HEK293 (cell line): ENCODE measurements at regions not wholly inside any gene's neighbourhood (a gene's known extent, or its start where the extent isn't known, plus 50 kb on each side); places are given as distances from the start of the nearest gene placed in this dataset.

Experiments
- CTCF ChIA-PET: fragments of 350-600 bp; formaldehyde crosslinking; extraction: SDS; loops from one replicate; lab custom pipeline; 2021; ENCODE audit warnings: antibody characterized with exemption; lab: Yijun Ruan, JAX
- POLR2A ChIA-PET: fragments of 300-600 bp; formaldehyde crosslinking; extraction: SDS; loops from one replicate; lab custom pipeline; 2020; ENCODE audit warnings: antibody characterized with exemption, inconsistent platforms; lab: Yijun Ruan, JAX
- H3K27ac ChIP-seq: fragments of 200-500 bp; sonication (Bioruptor generic); 2 replicates; pipeline ENCODE4 v1.5.1; 2014; ENCODE audit warnings: low read depth, low read length, control low read depth, inconsistent platforms; ENCODE audit errors: extremely low read depth
- H3K36me3 ChIP-seq, 2 experiments: fragments of 200-500 bp in 1 of 2; sonication (Bioruptor generic) in 1 of 2; 1 replicate in 1 of 2; 2 replicates in 1 of 2; pipeline ENCODE4 v1.5.1; 2014 to 2017; ENCODE audit warnings: inconsistent platforms in 2 of 2, low read length in 2 of 2; ENCODE audit not compliant: control insufficient read depth in 2 of 2, insufficient read depth in 1 of 2
- H3K4me1 ChIP-seq: fragments of 200-500 bp; sonication (Bioruptor generic); 2 replicates; pipeline ENCODE4 v1.5.1; 2014; ENCODE audit warnings: mild to moderate bottlenecking, low read length, inconsistent platforms; ENCODE audit not compliant: control insufficient read depth, insufficient read depth
- H3K4me3 ChIP-seq: 2 replicates; pipeline ENCODE4 v1.5.1; 2011; ENCODE audit warnings: low read depth, mild to moderate bottlenecking, control low read depth, low read length, moderate library complexity
- H3K9me3 ChIP-seq: fragments of 200-500 bp; sonication (Bioruptor generic); 2 replicates; pipeline ENCODE4 v1.5.1; 2014; ENCODE audit warnings: low read depth, low read length, inconsistent platforms; ENCODE audit not compliant: control insufficient read depth, insufficient read depth
- GLIS2 ChIP-seq: fragments of 450-650 bp; formaldehyde crosslinking; IDR thresholded peaks from 2 replicates; pipeline ENCODE4 v1.5.1; 2016; ENCODE audit warnings: missing biosample characterization, missing genetic modification characterization
- TCF7L2 ChIP-seq: IDR thresholded peaks from 2 replicates; pipeline ENCODE4 v1.6.1; 2011; ENCODE audit warnings: low read depth, mild to moderate bottlenecking, inconsistent platforms, low read length, moderate library complexity, borderline replicate concordance
- ZEB2 ChIP-seq: fragments of 450-650 bp; formaldehyde crosslinking; IDR thresholded peaks from 2 replicates; pipeline ENCODE4 v1.5.1; 2016; ENCODE audit warnings: missing biosample characterization, missing genetic modification characterization
- ZFP41 ChIP-seq: fragments of 450-650 bp; formaldehyde crosslinking; IDR thresholded peaks from 2 replicates; pipeline ENCODE4 v1.5.1; 2016; ENCODE audit warnings: missing biosample characterization, missing genetic modification characterization, borderline replicate concordance
- ZNF10 ChIP-seq: fragments of 450-650 bp; formaldehyde crosslinking; IDR thresholded peaks from 2 replicates; pipeline ENCODE4 v1.5.1; 2017; ENCODE audit warnings: missing biosample characterization, missing genetic modification characterization
- ZNF112 ChIP-seq: fragments of 450-650 bp; formaldehyde crosslinking; IDR thresholded peaks from 2 replicates; pipeline ENCODE4 v1.5.0; 2017; ENCODE audit warnings: missing biosample characterization, missing genetic modification characterization
- ZNF140 ChIP-seq: fragments of 450-650 bp; formaldehyde crosslinking; IDR thresholded peaks from 2 replicates; pipeline ENCODE4 v1.5.1; 2016; ENCODE audit warnings: missing biosample characterization, missing genetic modification characterization
- ZNF174 ChIP-seq: fragments of 450-650 bp; formaldehyde crosslinking; IDR thresholded peaks from 2 replicates; pipeline ENCODE4 v1.5.0; 2017; ENCODE audit warnings: missing biosample characterization, mild to moderate bottlenecking, missing genetic modification characterization
- ZNF311 ChIP-seq: fragments of 450-650 bp; formaldehyde crosslinking; IDR thresholded peaks from 2 replicates; pipeline ENCODE4 v1.5.1; 2017; ENCODE audit warnings: missing biosample characterization, missing genetic modification characterization, borderline replicate concordance
- ZNF423 ChIP-seq: fragments of 450-650 bp; formaldehyde crosslinking; IDR thresholded peaks from 2 replicates; pipeline ENCODE4 v1.5.1; 2016; ENCODE audit warnings: missing biosample characterization, missing genetic modification characterization
- ZNF501 ChIP-seq: fragments of 450-650 bp; formaldehyde crosslinking; IDR thresholded peaks from 2 replicates; pipeline ENCODE4 v1.5.1; 2016; ENCODE audit warnings: missing biosample characterization, missing genetic modification characterization
- ZNF521 ChIP-seq: fragments of 450-650 bp; formaldehyde crosslinking; IDR thresholded peaks from 2 replicates; pipeline ENCODE4 v1.5.1; 2017; ENCODE audit warnings: missing biosample characterization, mild to moderate bottlenecking, missing genetic modification characterization
- ZNF530 ChIP-seq: fragments of 450-650 bp; formaldehyde crosslinking; IDR thresholded peaks from 2 replicates; pipeline ENCODE4 v1.5.1; 2016; ENCODE audit warnings: low read depth, missing biosample characterization, missing genetic modification characterization
- ZNF555 ChIP-seq: fragments of 450-650 bp; formaldehyde crosslinking; conservative IDR thresholded peaks from 2 replicates; pipeline ENCODE4 v1.5.1; 2017; ENCODE audit warnings: missing biosample characterization, mild to moderate bottlenecking, missing genetic modification characterization, inconsistent platforms
- ZNF560 ChIP-seq: fragments of 450-650 bp; formaldehyde crosslinking; IDR thresholded peaks from 2 replicates; pipeline ENCODE4 v1.5.1; 2017; ENCODE audit warnings: missing biosample characterization, missing genetic modification characterization, borderline replicate concordance
- ZNF830 ChIP-seq: fragments of 450-650 bp; IDR thresholded peaks from 2 replicates; pipeline ENCODE4 v1.5.0; 2018; ENCODE audit warnings: missing biosample characterization, missing genetic modification characterization, low read depth, mild to moderate bottlenecking, moderate library complexity
- TF ChIP-seq, protein P1 (sequence below): fragments of 450-650 bp; formaldehyde crosslinking; IDR thresholded peaks from 2 replicates; pipeline ENCODE4 v1.5.1; 2017; ENCODE audit warnings: missing biosample characterization, mild to moderate bottlenecking, missing genetic modification characterization, moderate library complexity
- TF ChIP-seq, protein P2 (sequence below): fragments of 450-650 bp; formaldehyde crosslinking; IDR thresholded peaks from 2 replicates; pipeline ENCODE4 v1.5.1; 2016; ENCODE audit warnings: missing biosample characterization, missing genetic modification characterization, borderline replicate concordance
- TF ChIP-seq, protein P3 (sequence below): fragments of 450-650 bp; formaldehyde crosslinking; IDR thresholded peaks from 2 replicates; pipeline ENCODE4 v1.5.1; 2016; ENCODE audit warnings: missing biosample characterization, missing genetic modification characterization
- TF ChIP-seq, protein P4 (sequence below): fragments of 450-650 bp; formaldehyde crosslinking; IDR thresholded peaks from 2 replicates; pipeline ENCODE4 v1.5.1; 2016; ENCODE audit warnings: missing biosample characterization, missing genetic modification characterization
- TF ChIP-seq, protein P5 (sequence below): fragments of 450-650 bp; IDR thresholded peaks from 2 replicates; pipeline ENCODE4 v1.5.1; 2018; ENCODE audit warnings: missing biosample characterization, mild to moderate bottlenecking, missing genetic modification characterization

DNA sequence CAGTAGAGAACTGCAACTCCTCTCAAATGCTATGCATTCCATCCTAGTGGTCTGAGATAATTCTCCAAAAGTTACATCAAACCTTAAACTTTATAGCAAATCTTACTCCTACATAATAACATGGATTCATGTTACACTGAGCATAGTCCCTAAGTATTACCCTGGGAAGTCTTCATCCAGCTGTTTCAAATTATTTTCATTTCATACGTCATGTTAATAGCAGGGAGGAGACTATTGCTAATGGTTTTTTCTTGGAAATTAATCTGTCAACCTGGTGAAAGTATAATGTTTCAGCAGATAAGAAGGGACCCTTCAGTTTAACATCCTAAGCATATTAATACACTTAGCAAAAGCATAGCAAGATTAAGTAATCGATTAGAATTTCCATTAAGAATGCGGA lies 318.1 kb downstream of the USP25 start (continued):
- no peak for TF ChIP-seq GLIS2 (tag by site-specific recombination)

DNA sequence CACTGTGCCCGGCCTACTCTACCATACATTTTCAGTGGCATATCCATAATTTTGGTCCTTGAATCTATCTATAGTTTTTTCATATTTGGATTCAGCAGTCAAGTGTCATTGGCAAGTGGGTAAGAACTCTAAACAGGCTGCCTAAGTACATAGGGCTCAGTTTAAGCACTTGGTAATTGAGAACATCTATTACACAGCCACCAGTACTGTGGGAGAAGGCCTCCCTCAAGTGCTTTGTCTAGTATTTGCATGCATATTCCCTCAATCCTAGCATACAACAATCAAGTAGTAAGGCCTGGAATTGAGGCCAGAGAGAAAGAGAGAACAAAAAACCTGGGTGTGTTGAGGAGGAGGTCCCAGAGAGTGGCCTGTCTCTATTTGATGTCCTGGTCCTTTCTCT lies 325.2 kb downstream of the USP25 start:
- TF ChIP-seq ZNF555, result no peak
- no peak for TF ChIP-seq ZNF560 (tag by site-specific recombination)
- TF ChIP-seq, protein P1, sequence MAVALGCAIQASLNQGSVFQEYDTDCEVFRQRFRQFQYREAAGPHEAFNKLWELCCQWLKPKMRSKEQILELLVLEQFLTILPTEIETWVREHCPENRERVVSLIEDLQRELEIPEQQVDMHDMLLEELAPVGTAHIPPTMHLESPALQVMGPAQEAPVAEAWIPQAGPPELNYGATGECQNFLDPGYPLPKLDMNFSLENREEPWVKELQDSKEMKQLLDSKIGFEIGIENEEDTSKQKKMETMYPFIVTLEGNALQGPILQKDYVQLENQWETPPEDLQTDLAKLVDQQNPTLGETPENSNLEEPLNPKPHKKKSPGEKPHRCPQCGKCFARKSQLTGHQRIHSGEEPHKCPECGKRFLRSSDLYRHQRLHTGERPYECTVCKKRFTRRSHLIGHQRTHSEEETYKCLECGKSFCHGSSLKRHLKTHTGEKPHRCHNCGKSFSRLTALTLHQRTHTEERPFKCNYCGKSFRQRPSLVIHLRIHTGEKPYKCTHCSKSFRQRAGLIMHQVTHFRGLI (tag by site-specific recombination), result no peak
- TF ChIP-seq, protein P2, sequence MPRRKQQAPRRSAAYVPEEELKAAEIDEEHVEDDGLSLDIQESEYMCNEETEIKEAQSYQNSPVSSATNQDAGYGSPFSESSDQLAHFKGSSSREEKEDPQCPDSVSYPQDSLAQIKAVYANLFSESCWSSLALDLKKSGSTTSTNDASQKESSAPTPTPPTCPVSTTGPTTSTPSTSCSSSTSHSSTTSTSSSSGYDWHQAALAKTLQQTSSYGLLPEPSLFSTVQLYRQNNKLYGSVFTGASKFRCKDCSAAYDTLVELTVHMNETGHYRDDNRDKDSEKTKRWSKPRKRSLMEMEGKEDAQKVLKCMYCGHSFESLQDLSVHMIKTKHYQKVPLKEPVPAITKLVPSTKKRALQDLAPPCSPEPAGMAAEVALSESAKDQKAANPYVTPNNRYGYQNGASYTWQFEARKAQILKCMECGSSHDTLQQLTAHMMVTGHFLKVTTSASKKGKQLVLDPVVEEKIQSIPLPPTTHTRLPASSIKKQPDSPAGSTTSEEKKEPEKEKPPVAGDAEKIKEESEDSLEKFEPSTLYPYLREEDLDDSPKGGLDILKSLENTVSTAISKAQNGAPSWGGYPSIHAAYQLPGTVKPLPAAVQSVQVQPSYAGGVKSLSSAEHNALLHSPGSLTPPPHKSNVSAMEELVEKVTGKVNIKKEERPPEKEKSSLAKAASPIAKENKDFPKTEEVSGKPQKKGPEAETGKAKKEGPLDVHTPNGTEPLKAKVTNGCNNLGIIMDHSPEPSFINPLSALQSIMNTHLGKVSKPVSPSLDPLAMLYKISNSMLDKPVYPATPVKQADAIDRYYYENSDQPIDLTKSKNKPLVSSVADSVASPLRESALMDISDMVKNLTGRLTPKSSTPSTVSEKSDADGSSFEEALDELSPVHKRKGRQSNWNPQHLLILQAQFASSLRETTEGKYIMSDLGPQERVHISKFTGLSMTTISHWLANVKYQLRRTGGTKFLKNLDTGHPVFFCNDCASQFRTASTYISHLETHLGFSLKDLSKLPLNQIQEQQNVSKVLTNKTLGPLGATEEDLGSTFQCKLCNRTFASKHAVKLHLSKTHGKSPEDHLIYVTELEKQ, result no peak
- no peak for TF ChIP-seq ZEB2 (tag by site-specific recombination)
- TF ChIP-seq, protein P3, sequence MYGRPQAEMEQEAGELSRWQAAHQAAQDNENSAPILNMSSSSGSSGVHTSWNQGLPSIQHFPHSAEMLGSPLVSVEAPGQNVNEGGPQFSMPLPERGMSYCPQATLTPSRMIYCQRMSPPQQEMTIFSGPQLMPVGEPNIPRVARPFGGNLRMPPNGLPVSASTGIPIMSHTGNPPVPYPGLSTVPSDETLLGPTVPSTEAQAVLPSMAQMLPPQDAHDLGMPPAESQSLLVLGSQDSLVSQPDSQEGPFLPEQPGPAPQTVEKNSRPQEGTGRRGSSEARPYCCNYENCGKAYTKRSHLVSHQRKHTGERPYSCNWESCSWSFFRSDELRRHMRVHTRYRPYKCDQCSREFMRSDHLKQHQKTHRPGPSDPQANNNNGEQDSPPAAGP (tag by site-specific recombination), result no peak
- no peak for TF ChIP-seq ZNF10 (tag by site-specific recombination)
- TF ChIP-seq, protein P4, sequence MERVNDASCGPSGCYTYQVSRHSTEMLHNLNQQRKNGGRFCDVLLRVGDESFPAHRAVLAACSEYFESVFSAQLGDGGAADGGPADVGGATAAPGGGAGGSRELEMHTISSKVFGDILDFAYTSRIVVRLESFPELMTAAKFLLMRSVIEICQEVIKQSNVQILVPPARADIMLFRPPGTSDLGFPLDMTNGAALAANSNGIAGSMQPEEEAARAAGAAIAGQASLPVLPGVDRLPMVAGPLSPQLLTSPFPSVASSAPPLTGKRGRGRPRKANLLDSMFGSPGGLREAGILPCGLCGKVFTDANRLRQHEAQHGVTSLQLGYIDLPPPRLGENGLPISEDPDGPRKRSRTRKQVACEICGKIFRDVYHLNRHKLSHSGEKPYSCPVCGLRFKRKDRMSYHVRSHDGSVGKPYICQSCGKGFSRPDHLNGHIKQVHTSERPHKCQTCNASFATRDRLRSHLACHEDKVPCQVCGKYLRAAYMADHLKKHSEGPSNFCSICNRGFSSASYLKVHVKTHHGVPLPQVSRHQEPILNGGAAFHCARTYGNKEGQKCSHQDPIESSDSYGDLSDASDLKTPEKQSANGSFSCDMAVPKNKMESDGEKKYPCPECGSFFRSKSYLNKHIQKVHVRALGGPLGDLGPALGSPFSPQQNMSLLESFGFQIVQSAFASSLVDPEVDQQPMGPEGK, result no peak
- no peak for TF ChIP-seq ZNF174 (tag by site-specific recombination)
- no peak for TF ChIP-seq ZNF311 (tag by site-specific recombination)
- TF ChIP-seq ZNF501 (tag by site-specific recombination), result no peak
- no peak for TF ChIP-seq ZNF830
- no peak for TF ChIP-seq TCF7L2
- TF ChIP-seq, protein P5, sequence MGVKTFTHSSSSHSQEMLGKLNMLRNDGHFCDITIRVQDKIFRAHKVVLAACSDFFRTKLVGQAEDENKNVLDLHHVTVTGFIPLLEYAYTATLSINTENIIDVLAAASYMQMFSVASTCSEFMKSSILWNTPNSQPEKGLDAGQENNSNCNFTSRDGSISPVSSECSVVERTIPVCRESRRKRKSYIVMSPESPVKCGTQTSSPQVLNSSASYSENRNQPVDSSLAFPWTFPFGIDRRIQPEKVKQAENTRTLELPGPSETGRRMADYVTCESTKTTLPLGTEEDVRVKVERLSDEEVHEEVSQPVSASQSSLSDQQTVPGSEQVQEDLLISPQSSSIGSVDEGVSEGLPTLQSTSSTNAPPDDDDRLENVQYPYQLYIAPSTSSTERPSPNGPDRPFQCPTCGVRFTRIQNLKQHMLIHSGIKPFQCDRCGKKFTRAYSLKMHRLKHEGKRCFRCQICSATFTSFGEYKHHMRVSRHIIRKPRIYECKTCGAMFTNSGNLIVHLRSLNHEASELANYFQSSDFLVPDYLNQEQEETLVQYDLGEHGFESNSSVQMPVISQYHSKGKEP (tag by site-specific recombination), result no peak
- no peak for TF ChIP-seq ZNF521 (tag by site-specific recombination)
- TF ChIP-seq ZNF530 (tag by site-specific recombination), result no peak
- TF ChIP-seq ZNF423, result no peak
- TF ChIP-seq ZFP41, result no peak
- no peak for TF ChIP-seq ZNF112 (tag by site-specific recombination)
- TF ChIP-seq ZNF140, result no peak
- ChIA-PET CTCF (no interaction called here), POLR2A (no interaction called here)
- H3K36me3 ChIP-seq, result no peaks in the 10 kb centered on the region
- H3K9me3 ChIP-seq, result no peaks in the 10 kb centered on the region
- no peaks in the 10 kb centered on the region for H3K4me1 ChIP-seq
- H3K4me3 ChIP-seq, result no peak overlapping the region
- 0 out of 2 replicates have a peak overlapping the region, but pooled peaks have one; percentile 3 for H3K27ac ChIP-seq
